Adrenal gland (tissue), 9 donors: ENCODE measurements at regions not wholly inside any gene's neighbourhood (a gene's known extent, or its start where the extent isn't known, plus 50 kb on each side); places are given as distances from the start of the nearest gene placed in this dataset.
"Not testable (repeated sequence)": the region's sequence is repeated elsewhere in the genome, so short reads cannot be mapped to it uniquely, and the experiment has no call there.

Experiments used
- DNase-seq, 7 donors: peaks; one replicate each; pipeline ENCODE4 v3.0.0-alpha.2; 2019 to 2020
- H3K27ac ChIP-seq, 5 donors: fragments of 200-600 bp; sonication (generic) in 4 of 5; 1 replicate in 3 of 5; 2 replicates in 2 of 5; pipeline versions ENCODE4 v1.5.1 to v1.8.0; 2016 to 2020; ENCODE audit warnings: mild to moderate bottlenecking in 1 of 5
- H3K27me3 ChIP-seq: fragments of 200-600 bp; 2 replicates; pipeline ENCODE4 v1.8.0; 2021
- H3K36me3 ChIP-seq, 2 donors: fragments of 200-600 bp; replicated peaks in 1 of 2; 1 replicate in 1 of 2; 2 replicates in 1 of 2; pipeline versions ENCODE4 v1.5.1 to v1.8.0; 2018 to 2022
- H3K4me1 ChIP-seq, 2 donors: fragments of 200-600 bp; replicated peaks in 1 of 2; 1 replicate in 1 of 2; 2 replicates in 1 of 2; pipeline versions ENCODE4 v1.5.1 to v1.8.0; 2018 to 2021
- H3K4me3 ChIP-seq, 4 donors: fragments of 200-600 bp; sonication (generic) in 3 of 4; one replicate each; pipeline ENCODE4 v1.5.1; 2016 to 2018
- H3K9me3 ChIP-seq, 3 donors: fragments of 200-600 bp; sonication (generic) in 1 of 3; replicated peaks in 1 of 3; 1 replicate in 2 of 3; 2 replicates in 1 of 3; pipeline versions ENCODE4 v1.5.1 to v1.8.0; 2016 to 2021
- CTCF ChIP-seq, 6 experiments: fragments of 450-650 bp in 4 of 6; fragments of 200-600 bp in 2 of 6; sonication (generic) in 1 of 6; IDR thresholded peaks; 1 replicate in 5 of 6; 2 replicates in 1 of 6; pipeline versions ENCODE4 v1.5.1 to v1.8.0; 2016 to 2021; ENCODE audit warnings: antibody characterized with exemption in 6 of 6, mild to moderate bottlenecking in 2 of 6, moderate library complexity in 1 of 6
- POLR2A ChIP-seq, 2 donors: fragments of 450-650 bp; IDR thresholded peaks; one replicate each; pipeline ENCODE4 v1.6.1; 2017; ENCODE audit warnings: antibody characterized with exemption in 2 of 2, mild to moderate bottlenecking in 2 of 2, moderate library complexity in 1 of 2
- WGBS, 4 donors: extraction: QIAGEN DNeasy Blood & Tissue Kit in 2 of 4; methylation state at CpG; one replicate each; pipeline versions ENCODE4 v1.1.5 to v1.1.7; 2013 to 2017; 5-methylcytosine and 5-hydroxymethylcytosine counted together
- intact Hi-C, 2 donors: fragments of 100-400 bp; cut with DNase I; formaldehyde crosslinking; loops; one replicate each; pipeline versions ENCODE4 v1.14.1 to v1.15.0; 2022 to 2023
- donor health status: healthy with polysubstance abuse.
- donor health status: Bipolar disorder and iron deficiency.
- donor health status: DM: yes; HTN: yes; CAD: no.
- donor health status: DM: no; HTN: no; CAD: no.
- donor health status: DM: no; HTN: no; CAD: no.

- Histone ChIP-seq H3K27ac (no peak overlapping the region), H3K36me3 (no peaks in the 10 kb centered on the region), H3K4me1 (no peaks in the 10 kb centered on the region), H3K4me3 (no peak overlapping the region), H3K9me3 (no peaks in the 10 kb centered on the region), H3K27me3 (peaks cover 7% of the 10 kb centered on the region)
- WGBS, 4 donors: 42 to 62% (median 46%) methylated on average over 9 to 15 of the region's 15 CpGs
- intact Hi-C loops: no loop called here
- no peak for DNase-seq
- TF ChIP-seq CTCF (IDR thresholded peaks at IDR 0.05): no peak
- TF ChIP-seq POLR2A (IDR thresholded peaks at IDR 0.05): no peak
Observed at GRCh38 chrX:10676235-10676957, 56.0 kb upstream of the MID1 start.

GRCh38 chrX:10677490-10677889, 57.1 kb upstream of the MID1 start:
- TF ChIP-seq CTCF (IDR thresholded peaks at IDR 0.05): no peak
- no peak for TF ChIP-seq POLR2A (IDR thresholded peaks at IDR 0.05)
- H3K9me3 ChIP-seq: no peaks in the 10 kb centered on the region
- no peaks in the 10 kb centered on the region for H3K36me3 ChIP-seq
- DNase-seq: peak in 1 of 7 donors; percentile 13
- intact Hi-C loops: no loop called here
- no peak overlapping the region for H3K4me3 ChIP-seq
- H3K27ac ChIP-seq: no peak overlapping the region
- no peaks in the 10 kb centered on the region for H3K4me1 ChIP-seq
- peaks cover 4% of the 10 kb centered on the region for H3K27me3 ChIP-seq
- WGBS, 4 donors: 43 to 63% (median 56%) methylated on average over 4 to 5 of the region's 5 CpGs

GRCh38 chrX:10679387-10679786, 59.0 kb upstream of the MID1 start:
- Histone ChIP-seq H3K27ac (no peak overlapping the region), H3K9me3 (no peaks in the 10 kb centered on the region), H3K27me3 (peaks cover under 1% of the 10 kb centered on the region), H3K4me3 (no peak overlapping the region), H3K36me3 (no peaks in the 10 kb centered on the region), H3K4me1 (no peaks in the 10 kb centered on the region)
- WGBS, 4 donors: 59 to 85% (median 73%) methylated on average over 5 of the region's 5 CpGs
- intact Hi-C loops: no loop called here
- DNase-seq: no peak
- no peak for TF ChIP-seq CTCF (IDR thresholded peaks at IDR 0.05)
- TF ChIP-seq POLR2A (IDR thresholded peaks at IDR 0.05): no peak

GRCh38 chrX:10681167-10681566, 60.8 kb upstream of the MID1 start:
- H3K4me3 ChIP-seq: no peak overlapping the region
- H3K9me3 ChIP-seq: no peaks in the 10 kb centered on the region
- peaks cover 6% of the 10 kb centered on the region for H3K27me3 ChIP-seq
- H3K27ac ChIP-seq: no peak overlapping the region
- TF ChIP-seq POLR2A (IDR thresholded peaks at IDR 0.05) (no peak), CTCF (IDR thresholded peaks at IDR 0.05) (no peak)
- DNase-seq: no peak
- no peaks in the 10 kb centered on the region for H3K36me3 ChIP-seq
- no peaks in the 10 kb centered on the region for H3K4me1 ChIP-seq
- 74 to 93% (median 81%) methylated on average over 2 to 4 of the region's 4 CpGs for WGBS, 4 donors
- intact Hi-C loops: no loop called here

- DNase-seq, H3K4me1 ChIP-seq, H3K9me3 ChIP-seq, H3K27me3 ChIP-seq, intact Hi-C loops, H3K36me3 ChIP-seq, H3K27ac ChIP-seq, H3K4me3 ChIP-seq: not testable (repeated sequence)
- WGBS, 4 donors: 62 to 81% (median 70%) methylated on average over 7 of the region's 7 CpGs
Observed at GRCh38 chrX:10683631-10684030, 63.2 kb upstream of the MID1 start.
